Liver (tissue), 8 donors: ENCODE measurements at regions not wholly inside any gene's neighbourhood (a gene's known extent, or its start where the extent isn't known, plus 50 kb on each side); places are given as distances from the start of the nearest gene placed in this dataset.

Source experiments
- DNase-seq: peaks from one replicate; pipeline ENCODE4 v3.0.0-alpha.2; 2017; ENCODE audit warnings: low spot score
- H3K27ac ChIP-seq, 2 donors: one replicate each; pipeline ENCODE4 v1.7.0; 2013; ENCODE audit warnings: inconsistent platforms in 2 of 2, low read length in 2 of 2, control low read depth in 1 of 2, low read depth in 1 of 2, mild to moderate bottlenecking in 1 of 2
- H3K27me3 ChIP-seq, 4 donors: one replicate each; pipeline versions ENCODE4 v1.6.1 to v1.7.0; 2013; ENCODE audit warnings: low read length in 3 of 4, inconsistent platforms in 1 of 4, mild to moderate bottlenecking in 1 of 4, moderate library complexity in 1 of 4; ENCODE audit not compliant: control insufficient read depth in 4 of 4, insufficient read depth in 4 of 4
- H3K36me3 ChIP-seq, 4 donors: one replicate each; pipeline versions ENCODE4 v1.6.1 to v1.7.0; 2013; ENCODE audit warnings: low read length in 3 of 4, mild to moderate bottlenecking in 3 of 4, low read depth in 1 of 4, moderate library complexity in 1 of 4; ENCODE audit not compliant: control insufficient read depth in 4 of 4, insufficient read depth in 3 of 4
- H3K4me1 ChIP-seq, 4 donors: one replicate each; pipeline versions ENCODE4 v1.6.1 to v1.7.0; 2013; ENCODE audit warnings: low read length in 3 of 4, mild to moderate bottlenecking in 3 of 4, moderate library complexity in 1 of 4; ENCODE audit not compliant: control insufficient read depth in 4 of 4, insufficient read depth in 4 of 4
- H3K4me3 ChIP-seq, 3 donors: one replicate each; pipeline versions ENCODE4 v1.6.1 to v1.7.0; 2013; ENCODE audit warnings: low read length in 3 of 3, control low read depth in 1 of 3, low read depth in 1 of 3, mild to moderate bottlenecking in 1 of 3
- H3K9ac ChIP-seq, 2 donors: one replicate each; pipeline ENCODE4 v1.7.0; 2013; ENCODE audit warnings: low read length in 2 of 2, mild to moderate bottlenecking in 2 of 2, moderate library complexity in 2 of 2, control low read depth in 1 of 2, low read depth in 1 of 2
- H3K9me3 ChIP-seq, 4 donors: one replicate each; pipeline versions ENCODE4 v1.6.1 to v1.7.0; 2013; ENCODE audit warnings: low read length in 3 of 4; ENCODE audit not compliant: control insufficient read depth in 4 of 4
- ATF3 ChIP-seq: IDR thresholded peaks from 2 replicates; pipeline ENCODE4 v1.6.1; 2016; ENCODE audit warnings: antibody characterized with exemption
- CTCF ChIP-seq: fragments of 150-350 bp; IDR thresholded peaks from 2 replicates; pipeline ENCODE4 v1.5.1; 2017; ENCODE audit warnings: improper control_type of control experiment, low read depth, low read length; ENCODE audit not compliant: missing input control
- FOXA1 ChIP-seq: IDR thresholded peaks from 2 replicates; pipeline ENCODE4 v1.6.1; 2016; ENCODE audit warnings: antibody characterized with exemption
- FOXA2 ChIP-seq: IDR thresholded peaks from 2 replicates; pipeline ENCODE4 v1.6.1; 2016; ENCODE audit warnings: antibody characterized with exemption
- HNF4A ChIP-seq, 2 donors: conservative IDR thresholded peaks; 2 replicates each; pipeline ENCODE4 v1.6.1; 2016; ENCODE audit warnings: antibody characterized with exemption in 2 of 2, mild to moderate bottlenecking in 2 of 2
- HNF4G ChIP-seq: IDR thresholded peaks from 2 replicates; pipeline ENCODE4 v1.6.1; 2016; ENCODE audit warnings: antibody characterized with exemption
- JUND ChIP-seq, 2 donors: IDR thresholded peaks; 2 replicates each; pipeline ENCODE4 v1.6.1; 2016; ENCODE audit warnings: antibody characterized with exemption in 2 of 2
- MAX ChIP-seq: IDR thresholded peaks from 2 replicates; pipeline ENCODE4 v1.6.1; 2016; ENCODE audit warnings: antibody characterized with exemption
- NR2F2 ChIP-seq: IDR thresholded peaks from 2 replicates; pipeline ENCODE4 v1.6.1; 2016; ENCODE audit warnings: antibody characterized with exemption
- RAD21 ChIP-seq, 2 donors: IDR thresholded peaks; 2 replicates each; pipeline ENCODE4 v1.6.1; 2016; ENCODE audit warnings: antibody characterized with exemption in 2 of 2, mild to moderate bottlenecking in 2 of 2
- REST ChIP-seq: IDR thresholded peaks from 2 replicates; pipeline ENCODE4 v1.6.1; 2016; ENCODE audit warnings: antibody characterized with exemption, mild to moderate bottlenecking
- RXRA ChIP-seq, 2 donors: IDR thresholded peaks; 2 replicates each; pipeline ENCODE4 v1.6.1; 2017 to 2018; ENCODE audit warnings: antibody characterized with exemption in 2 of 2, mild to moderate bottlenecking in 1 of 2
- SP1 ChIP-seq: IDR thresholded peaks from 2 replicates; pipeline ENCODE4 v1.6.1; 2018; ENCODE audit warnings: antibody characterized with exemption, mild to moderate bottlenecking
- YY1 ChIP-seq: IDR thresholded peaks from 2 replicates; pipeline ENCODE4 v1.6.1; 2016; ENCODE audit warnings: antibody characterized with exemption, mild to moderate bottlenecking
- ZBTB33 ChIP-seq: IDR thresholded peaks from 2 replicates; pipeline ENCODE4 v1.6.1; 2016; ENCODE audit warnings: antibody characterized with exemption
- WGBS: extraction: QIAGEN DNeasy Blood & Tissue Kit; methylation state at CpG from one replicate; pipeline ENCODE4 v1.1.7; 2013; 5-methylcytosine and 5-hydroxymethylcytosine counted together
- donor health status: healthy.
- donor health status: healthy.
- donor health status: healthy.
- donor health status: healthy.
- donor health status: healthy.

- WGBS: 36% methylated on average over 2 of the region's 2 CpGs
- Histone ChIP-seq H3K9ac (no peak overlapping the region), H3K4me3 (no peak overlapping the region), H3K9me3 (no peaks in the 10 kb centered on the region), H3K4me1 (no peaks in the 10 kb centered on the region), H3K27me3 (no peaks in the 10 kb centered on the region), H3K36me3 (no peaks in the 10 kb centered on the region), H3K27ac (no peak overlapping the region)
- DNase-seq: no peak
- no peak for TF ChIP-seq HNF4A (conservative IDR thresholded peaks at IDR 0.05)
- TF ChIP-seq MAX: no peak
- TF ChIP-seq NR2F2: no peak
- no peak for TF ChIP-seq RXRA (IDR thresholded peaks at IDR 0.05)
These were observed 1261.2 kb upstream of the B3GALT2 start for GRCh38 chr1:194447636-194448035.

GRCh38 chr1:194445244-194445643 is 1258.8 kb upstream of the B3GALT2 start:
- Histone ChIP-seq H3K9me3 (no peaks in the 10 kb centered on the region), H3K27ac (no peak overlapping the region), H3K4me1 (no peaks in the 10 kb centered on the region), H3K9ac (no peak overlapping the region), H3K36me3 (no peaks in the 10 kb centered on the region), H3K4me3 (no peak overlapping the region), H3K27me3 (no peaks in the 10 kb centered on the region)
- DNase-seq: no peak
- TF ChIP-seq REST: no peak
- no peak for TF ChIP-seq MAX
- no peak for TF ChIP-seq HNF4G
- no peak for TF ChIP-seq YY1
- no peak for TF ChIP-seq RXRA (IDR thresholded peaks at IDR 0.05)
- TF ChIP-seq JUND (IDR thresholded peaks at IDR 0.05): no peak
- 50% methylated on average over 2 of the region's 2 CpGs for WGBS

GRCh38 chr1:194442901-194443575 is 1256.6 kb upstream of the B3GALT2 start:
- H3K27me3 ChIP-seq: no peaks in the 10 kb centered on the region
- H3K27ac ChIP-seq: no peak overlapping the region
- H3K4me3 ChIP-seq: no peak overlapping the region
- H3K9ac ChIP-seq: no peak overlapping the region
- no peaks in the 10 kb centered on the region for H3K9me3 ChIP-seq
- no peaks in the 10 kb centered on the region for H3K4me1 ChIP-seq
- DNase-seq: no peak
- 77% methylated on average over 9 of the region's 9 CpGs for WGBS
- no peaks in the 10 kb centered on the region for H3K36me3 ChIP-seq
- TF ChIP-seq JUND (IDR thresholded peaks at IDR 0.05) (no peak), FOXA2 (no peak), HNF4G (no peak), REST (no peak), FOXA1 (no peak), RAD21 (IDR thresholded peaks at IDR 0.05) (no peak), ATF3 (no peak), HNF4A (conservative IDR thresholded peaks at IDR 0.05) (no peak), CTCF (no peak), ZBTB33 (no peak), SP1 (no peak), NR2F2 (no peak), RXRA (IDR thresholded peaks at IDR 0.05) (no peak), MAX (no peak)
